ENCODE measurements at regions not wholly inside any gene's neighbourhood (a gene's known extent, or its start where the extent isn't known, plus 50 kb on each side); places are given as distances from the start of the nearest gene placed in this dataset.

DNA sequence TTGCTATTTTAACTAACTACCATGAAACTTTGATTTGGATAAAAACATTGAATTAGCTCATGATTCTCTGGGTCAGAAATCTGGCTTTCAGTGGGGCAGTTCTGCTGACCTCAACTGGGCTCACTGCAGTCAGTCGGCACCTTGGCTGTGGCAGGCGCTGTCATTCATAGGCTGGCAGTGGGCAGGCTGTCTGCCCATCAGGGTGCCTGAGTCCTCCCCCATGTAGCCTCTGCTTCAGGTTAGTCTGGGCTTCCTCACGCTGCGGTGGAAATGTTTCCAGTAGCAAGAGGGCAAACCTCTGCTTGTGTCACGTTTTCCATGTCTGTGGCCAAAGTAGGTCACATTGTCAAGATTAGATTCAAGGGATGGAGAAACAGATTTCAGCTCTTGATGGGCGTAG, 251.0 kb upstream of the TCF21 start:
- TF ChIP-seq, protein P1, sequence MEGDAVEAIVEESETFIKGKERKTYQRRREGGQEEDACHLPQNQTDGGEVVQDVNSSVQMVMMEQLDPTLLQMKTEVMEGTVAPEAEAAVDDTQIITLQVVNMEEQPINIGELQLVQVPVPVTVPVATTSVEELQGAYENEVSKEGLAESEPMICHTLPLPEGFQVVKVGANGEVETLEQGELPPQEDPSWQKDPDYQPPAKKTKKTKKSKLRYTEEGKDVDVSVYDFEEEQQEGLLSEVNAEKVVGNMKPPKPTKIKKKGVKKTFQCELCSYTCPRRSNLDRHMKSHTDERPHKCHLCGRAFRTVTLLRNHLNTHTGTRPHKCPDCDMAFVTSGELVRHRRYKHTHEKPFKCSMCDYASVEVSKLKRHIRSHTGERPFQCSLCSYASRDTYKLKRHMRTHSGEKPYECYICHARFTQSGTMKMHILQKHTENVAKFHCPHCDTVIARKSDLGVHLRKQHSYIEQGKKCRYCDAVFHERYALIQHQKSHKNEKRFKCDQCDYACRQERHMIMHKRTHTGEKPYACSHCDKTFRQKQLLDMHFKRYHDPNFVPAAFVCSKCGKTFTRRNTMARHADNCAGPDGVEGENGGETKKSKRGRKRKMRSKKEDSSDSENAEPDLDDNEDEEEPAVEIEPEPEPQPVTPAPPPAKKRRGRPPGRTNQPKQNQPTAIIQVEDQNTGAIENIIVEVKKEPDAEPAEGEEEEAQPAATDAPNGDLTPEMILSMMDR (conservative IDR thresholded peaks at IDR 0.05): no peak
- no peak for TF ChIP-seq ZFX (IDR thresholded peaks at IDR 0.05)
- H3K27ac ChIP-seq: no peak overlapping the region

DNA sequence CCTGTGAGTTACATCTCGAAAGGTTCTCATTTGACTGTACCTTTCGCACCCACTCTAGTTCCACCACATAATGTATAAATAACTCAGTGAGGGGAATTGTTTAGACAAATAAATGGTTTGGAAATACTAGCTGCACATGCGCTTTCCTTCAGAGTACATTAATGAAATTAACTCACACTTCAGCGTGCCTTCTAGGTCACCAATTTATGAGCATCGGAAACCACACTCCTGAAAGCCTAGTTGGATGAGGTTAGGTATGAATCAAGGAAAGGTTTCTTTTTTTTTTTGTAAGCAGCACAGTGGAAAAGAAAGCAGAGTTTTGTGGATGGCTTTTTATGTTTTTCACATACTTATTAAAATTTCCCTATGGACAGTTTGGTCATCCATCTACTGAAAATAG, 247.8 kb upstream of the TCF21 start:
- H3K27ac ChIP-seq: no peak overlapping the region
- no peak for TF ChIP-seq ZFX (IDR thresholded peaks at IDR 0.05)
- TF ChIP-seq, protein P1 (conservative IDR thresholded peaks at IDR 0.05): no peak

GRCh38 chr6:133644548-133644891, 244.4 kb upstream of the TCF21 start:
- no peak overlapping the region for H3K27ac ChIP-seq
- TF ChIP-seq, protein P1 (conservative IDR thresholded peaks at IDR 0.05): no peak
- TF ChIP-seq ZFX (IDR thresholded peaks at IDR 0.05): no peak

- TF ChIP-seq, protein P1 (conservative IDR thresholded peaks at IDR 0.05): no peak
- TF ChIP-seq ZFX (IDR thresholded peaks at IDR 0.05): no peak
- H3K27ac ChIP-seq: no peak overlapping the region
Observed at GRCh38 chr6:133644892-133645619, 243.9 kb upstream of the TCF21 start.

DNA sequence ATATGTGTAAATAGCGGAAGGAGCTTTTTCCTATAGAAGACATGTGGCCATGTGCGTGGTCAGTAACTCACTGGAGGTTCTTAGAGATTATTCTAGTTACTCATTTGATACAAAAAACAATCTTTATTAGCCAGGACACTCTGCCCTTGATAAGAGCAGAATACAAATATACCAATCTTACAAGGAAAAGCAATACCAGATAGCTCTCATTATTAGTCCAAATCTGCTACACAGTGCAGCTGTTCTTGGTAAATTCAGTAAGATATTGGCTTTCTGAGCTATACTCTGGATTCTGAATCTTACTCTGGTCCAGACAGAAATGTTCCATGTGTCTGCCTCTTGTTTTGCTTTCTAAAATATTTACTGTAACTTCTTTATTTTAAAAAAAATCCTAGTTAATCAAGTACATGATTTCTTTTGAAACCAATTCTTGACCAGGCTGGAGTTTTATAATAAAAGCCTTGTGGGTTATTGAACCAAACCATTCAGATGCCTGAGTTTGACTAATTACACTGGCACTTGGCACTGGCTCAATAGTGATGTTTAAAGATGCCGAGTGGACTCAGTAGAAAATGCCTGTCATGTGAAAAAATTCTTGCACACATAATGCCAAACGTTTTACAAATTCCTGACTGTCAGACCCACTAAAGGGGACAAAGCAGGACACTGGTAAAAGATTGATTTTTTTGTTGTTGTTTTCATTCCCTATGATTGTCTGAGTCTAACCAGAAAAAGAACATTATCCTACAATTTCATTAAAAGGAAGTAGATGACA, 242.8 kb upstream of the TCF21 start:
- no peak for TF ChIP-seq ZFX (IDR thresholded peaks at IDR 0.05)
- TF ChIP-seq, protein P1 (conservative IDR thresholded peaks at IDR 0.05): no peak
- H3K27ac ChIP-seq: no peak overlapping the region

DNA sequence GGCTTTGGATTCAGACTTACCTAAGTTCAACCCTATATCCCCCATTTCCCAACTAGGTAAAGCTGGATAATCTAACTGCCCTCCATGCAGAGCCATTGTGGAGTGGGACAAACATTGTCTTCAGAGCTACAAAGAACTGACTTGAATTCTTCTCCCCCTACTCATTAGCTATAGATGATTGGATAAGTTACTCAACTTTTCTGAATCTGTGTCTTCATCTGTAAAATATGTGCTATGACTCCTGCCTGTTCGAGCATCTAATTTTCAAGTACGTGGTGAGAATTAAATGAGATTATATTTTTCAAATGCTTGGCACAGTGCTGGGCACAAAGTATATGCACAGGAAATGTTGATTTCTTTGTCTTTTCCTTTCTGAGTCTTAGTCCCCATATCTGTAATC, 240.3 kb upstream of the TCF21 start:
- TF ChIP-seq ZFX (IDR thresholded peaks at IDR 0.05): no peak
- TF ChIP-seq, protein P1 (conservative IDR thresholded peaks at IDR 0.05): no peak
- no peak overlapping the region for H3K27ac ChIP-seq

DNA sequence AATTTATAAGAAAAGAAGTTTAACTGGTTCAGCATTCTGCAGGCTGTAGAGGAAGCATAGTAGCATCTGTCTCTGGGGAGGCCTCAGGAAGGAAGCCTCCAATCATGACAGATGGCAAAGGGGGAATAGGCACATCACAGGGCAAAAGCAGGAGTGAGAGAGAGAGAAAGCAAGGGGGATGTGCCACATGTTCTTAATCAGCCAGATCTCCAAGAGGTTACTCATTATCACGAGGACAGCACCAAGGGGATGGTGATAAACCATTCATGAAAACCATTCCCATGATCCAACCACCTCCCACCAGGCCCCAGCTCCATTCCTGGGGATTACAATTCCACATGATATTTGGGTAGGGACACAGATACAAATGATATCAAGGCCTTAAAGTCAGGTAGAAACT, 217.5 kb upstream of the TCF21 start:
- TF ChIP-seq ZFX (IDR thresholded peaks at IDR 0.05): no peak
- TF ChIP-seq, protein P1 (conservative IDR thresholded peaks at IDR 0.05): no peak
- no peak overlapping the region for H3K27ac ChIP-seq
